A673 (cell line): ENCODE measurements at regions not wholly inside any gene's neighbourhood (a gene's known extent, or its start where the extent isn't known, plus 50 kb on each side); places are given as distances from the start of the nearest gene placed in this dataset.

Experiments used
- EZH2 ChIP-seq: fragments of 200-600 bp; sonication (generic); IDR thresholded peaks from 2 replicates; pipeline ENCODE4 v1.6.1; 2017; ENCODE audit warnings: borderline replicate concordance, low read depth, mild to moderate bottlenecking, mixed read lengths, antibody characterized with exemption, low read length; ENCODE audit not compliant: poor library complexity, severe bottlenecking
- TF ChIP-seq, protein P1 (sequence below): fragments of 300-800, 200-600 bp; sonication (generic); conservative IDR thresholded peaks from 2 replicates; pipeline ENCODE4 v1.5.1; 2017; ENCODE audit warnings: low read depth, mild to moderate bottlenecking, antibody characterized with exemption, low read length, moderate library complexity, mixed read lengths

DNA sequence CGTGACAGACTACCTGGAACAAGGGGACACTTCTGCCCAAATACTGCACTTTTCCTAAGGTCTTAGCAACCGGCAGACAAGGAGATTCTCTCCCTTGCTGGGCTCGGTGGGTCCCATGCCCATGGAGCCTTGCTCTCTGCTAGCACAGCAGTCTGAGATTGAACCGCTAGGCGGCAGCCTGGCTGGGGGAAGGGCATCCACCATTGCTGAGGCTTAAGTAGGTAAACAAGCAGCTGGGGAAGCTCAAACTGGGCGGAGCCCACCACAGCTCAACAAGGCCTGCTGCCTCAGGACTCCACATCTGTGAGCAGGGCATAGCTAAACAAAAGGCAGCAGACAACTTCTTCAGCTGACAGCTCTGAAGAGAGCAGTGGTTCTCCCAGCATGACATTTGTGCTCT lies 87.8 kb upstream of the ASCC3 start:
- TF ChIP-seq, protein P1, sequence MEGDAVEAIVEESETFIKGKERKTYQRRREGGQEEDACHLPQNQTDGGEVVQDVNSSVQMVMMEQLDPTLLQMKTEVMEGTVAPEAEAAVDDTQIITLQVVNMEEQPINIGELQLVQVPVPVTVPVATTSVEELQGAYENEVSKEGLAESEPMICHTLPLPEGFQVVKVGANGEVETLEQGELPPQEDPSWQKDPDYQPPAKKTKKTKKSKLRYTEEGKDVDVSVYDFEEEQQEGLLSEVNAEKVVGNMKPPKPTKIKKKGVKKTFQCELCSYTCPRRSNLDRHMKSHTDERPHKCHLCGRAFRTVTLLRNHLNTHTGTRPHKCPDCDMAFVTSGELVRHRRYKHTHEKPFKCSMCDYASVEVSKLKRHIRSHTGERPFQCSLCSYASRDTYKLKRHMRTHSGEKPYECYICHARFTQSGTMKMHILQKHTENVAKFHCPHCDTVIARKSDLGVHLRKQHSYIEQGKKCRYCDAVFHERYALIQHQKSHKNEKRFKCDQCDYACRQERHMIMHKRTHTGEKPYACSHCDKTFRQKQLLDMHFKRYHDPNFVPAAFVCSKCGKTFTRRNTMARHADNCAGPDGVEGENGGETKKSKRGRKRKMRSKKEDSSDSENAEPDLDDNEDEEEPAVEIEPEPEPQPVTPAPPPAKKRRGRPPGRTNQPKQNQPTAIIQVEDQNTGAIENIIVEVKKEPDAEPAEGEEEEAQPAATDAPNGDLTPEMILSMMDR, result no peak
- TF ChIP-seq EZH2, result no peak
